GM19372 (cell line): ENCODE measurements at regions not wholly inside any gene's neighbourhood (a gene's known extent, or its start where the extent isn't known, plus 50 kb on each side); places are given as distances from the start of the nearest gene placed in this dataset.
"Not testable (repeated sequence)": the region's sequence is repeated elsewhere in the genome, so short reads cannot be mapped to it uniquely, and the experiment has no call there.

Source experiments
- ATAC-seq: cut with Tn5 transposase; IDR thresholded peaks from one replicate; pipeline ENCODE4 v1.9.1; 2021; ENCODE audit warnings: mild to moderate bottlenecking, low read depth, moderate library complexity; ENCODE audit not compliant: unreplicated experiment

DNA sequence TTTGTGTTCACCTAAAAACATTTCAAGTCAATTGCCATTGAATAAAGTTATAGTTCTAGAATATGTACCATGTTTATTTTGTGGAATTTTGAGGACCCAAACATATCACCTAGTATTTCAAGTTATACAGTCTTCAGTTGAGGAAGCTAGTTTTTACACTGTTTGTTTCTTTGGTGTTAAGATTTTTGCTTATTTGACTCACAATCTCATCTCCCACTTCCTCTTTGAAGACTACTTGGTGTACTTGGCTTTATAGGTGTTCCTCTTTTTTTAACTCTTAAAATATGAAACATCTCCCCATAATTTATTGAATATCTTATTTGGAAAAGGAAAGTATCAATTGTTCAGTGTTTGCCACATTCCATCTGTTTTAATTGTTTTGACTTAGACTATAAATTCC, 675.4 kb downstream of the RAPGEF2 start:
- no peak for ATAC-seq

DNA sequence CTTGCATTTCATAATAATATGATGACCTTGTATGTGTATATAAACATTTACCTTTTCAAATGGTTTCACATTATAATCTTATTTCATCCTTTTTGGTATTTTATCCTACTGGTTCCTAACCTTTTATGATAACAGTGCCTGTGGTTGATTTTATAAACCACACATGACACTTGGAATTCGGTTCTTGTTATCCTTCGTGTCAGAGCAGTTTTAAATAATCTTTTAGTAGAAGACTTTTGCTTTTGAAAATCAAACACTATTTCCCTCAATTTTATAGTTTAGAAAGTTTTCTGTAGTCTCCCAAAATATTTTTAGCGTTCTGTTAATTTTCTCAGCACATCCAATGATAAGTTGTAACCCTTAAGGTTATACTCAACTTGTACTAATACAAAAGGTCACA, 676.8 kb downstream of the RAPGEF2 start:
- ATAC-seq: no peak

GRCh38 chr4:159780196-159780922, 677.5 kb downstream of the RAPGEF2 start:
- ATAC-seq: no peak

DNA sequence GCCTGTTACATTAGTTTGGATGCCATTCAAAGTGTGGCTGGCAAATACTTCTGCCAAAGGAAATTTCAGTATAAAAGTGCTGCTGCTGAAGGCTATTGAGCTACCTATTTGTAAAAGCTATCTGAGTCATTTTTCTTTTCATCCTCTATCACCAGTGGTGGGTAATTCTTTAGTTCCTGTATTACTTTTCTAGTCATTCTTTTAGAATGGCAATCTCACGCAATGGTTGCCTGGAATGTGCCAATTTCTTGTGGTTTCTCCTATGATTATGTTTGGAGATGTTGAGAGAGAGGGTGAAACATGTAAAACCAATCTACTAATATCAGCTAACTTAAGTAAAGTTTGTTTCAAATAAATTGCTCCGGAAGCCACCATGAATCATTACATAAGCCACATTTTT, 685.0 kb downstream of the RAPGEF2 start:
- no peak for ATAC-seq

GRCh38 chr4:159791334-159791733, 688.5 kb downstream of the RAPGEF2 start:
- ATAC-seq: no peak

DNA sequence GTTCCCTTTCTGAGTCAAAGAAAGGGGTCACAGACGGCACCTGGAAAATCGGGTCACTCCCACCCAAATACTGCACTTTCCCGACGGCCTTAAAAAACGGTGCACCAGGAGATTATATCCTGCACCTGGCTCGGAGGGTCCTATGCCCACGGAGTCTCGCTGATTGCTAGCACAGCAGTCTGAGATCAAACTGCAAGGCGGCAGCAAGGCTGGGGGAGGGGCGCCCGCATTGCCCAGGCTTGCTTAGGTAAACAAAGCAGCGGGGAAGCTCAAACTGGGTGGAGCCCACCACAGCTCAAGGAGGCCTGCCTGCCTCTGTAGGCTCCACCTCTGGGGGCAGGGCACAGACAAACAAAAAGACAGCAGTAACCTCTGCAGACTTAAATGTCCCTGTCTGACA, 701.7 kb downstream of the RAPGEF2 start:
- not testable (repeated sequence) for ATAC-seq

- ATAC-seq: no peak
These were observed 720.9 kb downstream of the RAPGEF2 start for GRCh38 chr4:159823743-159824142.

DNA sequence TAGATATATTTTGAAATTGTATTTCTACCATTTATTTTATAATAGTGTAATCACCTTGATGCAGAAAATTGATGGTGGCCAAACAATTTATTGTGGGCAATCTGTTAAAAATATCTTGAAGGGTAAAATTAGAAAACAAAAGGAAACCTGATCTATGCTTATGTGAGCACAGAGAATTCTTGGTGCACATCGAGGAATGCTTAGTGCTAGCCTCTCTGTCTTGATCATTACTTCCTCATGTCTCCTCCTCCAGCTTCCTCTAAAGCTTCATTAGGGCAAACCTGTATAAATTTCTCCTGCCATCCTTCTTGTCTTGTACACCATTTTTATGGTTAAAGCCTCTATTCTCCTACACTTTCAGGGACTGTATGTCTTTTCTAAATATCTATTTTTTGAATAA, 725.8 kb downstream of the RAPGEF2 start:
- no peak for ATAC-seq

GRCh38 chr4:159829184-159829583, 726.3 kb downstream of the RAPGEF2 start:
- ATAC-seq: no peak

GRCh38 chr4:159837071-159837470, 734.2 kb downstream of the RAPGEF2 start:
- ATAC-seq: no peak

DNA sequence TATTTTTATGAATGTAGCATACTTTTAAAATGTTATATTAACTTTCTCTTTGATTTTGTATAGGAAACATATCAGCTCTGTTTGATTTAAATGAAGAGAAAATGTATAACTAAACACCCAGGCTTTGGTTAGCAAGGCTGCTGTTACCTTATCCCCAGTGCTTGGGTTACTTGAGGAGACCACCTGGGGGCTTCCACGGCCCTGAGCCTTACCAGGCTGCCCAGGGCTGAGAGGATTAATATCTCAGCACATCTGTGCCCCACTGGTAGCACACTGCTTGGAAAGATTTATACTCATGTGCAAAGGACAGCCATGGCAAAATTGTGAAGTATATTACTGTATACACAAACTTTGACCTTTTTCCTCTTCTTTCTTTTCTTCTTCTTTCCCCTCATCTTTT, 752.9 kb downstream of the RAPGEF2 start:
- no peak for ATAC-seq

- ATAC-seq: no peak
These were observed 753.6 kb downstream of the RAPGEF2 start for GRCh38 chr4:159856451-159856850.

- no peak for ATAC-seq
These were observed 756.8 kb downstream of the RAPGEF2 start for GRCh38 chr4:159859656-159860148.

DNA sequence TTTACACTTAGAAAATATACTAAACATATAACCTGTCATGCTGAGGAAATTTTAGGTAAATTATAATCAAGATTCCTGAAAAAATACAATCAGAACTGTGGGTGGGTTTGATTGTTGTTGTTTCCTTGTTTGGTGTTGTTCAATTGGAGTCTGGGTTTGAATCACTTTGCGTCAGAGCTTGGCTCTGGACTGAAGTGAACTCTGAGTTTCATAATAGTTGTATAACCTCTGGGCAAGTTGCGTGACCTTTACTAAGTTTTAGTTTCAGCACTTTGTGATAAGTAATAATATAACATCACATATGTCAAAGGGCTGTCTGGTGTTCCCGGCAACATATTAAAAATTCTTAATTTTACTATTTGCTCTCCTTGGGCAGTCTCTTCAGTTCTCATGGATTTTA, 758.1 kb downstream of the RAPGEF2 start:
- ATAC-seq: no peak

GRCh38 chr4:159864337-159864736, 761.5 kb downstream of the RAPGEF2 start:
- no peak for ATAC-seq

GRCh38 chr4:159867673-159868072, 764.8 kb downstream of the RAPGEF2 start:
- no peak for ATAC-seq

DNA sequence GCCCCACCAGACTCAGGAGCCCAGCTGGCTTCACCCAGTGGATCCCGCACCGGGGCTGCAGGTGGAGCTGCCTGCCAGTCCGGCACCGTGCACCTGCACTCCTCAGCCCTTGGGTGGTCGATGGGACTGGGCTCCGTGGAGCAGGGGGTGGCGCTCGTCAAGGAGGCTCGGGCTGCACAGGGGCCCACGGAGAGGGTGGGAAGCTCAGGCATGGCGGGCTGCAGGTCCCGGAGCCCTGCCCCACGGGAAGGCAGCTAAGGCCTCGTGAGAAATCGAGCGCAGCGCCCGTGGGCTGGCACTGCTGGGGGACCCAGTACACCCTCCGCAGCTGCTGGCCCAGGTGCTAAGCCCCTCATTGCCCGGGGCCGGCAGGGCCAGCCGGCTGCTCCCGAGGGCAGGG, 766.1 kb downstream of the RAPGEF2 start:
- not testable (repeated sequence) for ATAC-seq

GRCh38 chr4:159871141-159871540, 768.3 kb downstream of the RAPGEF2 start:
- ATAC-seq: no peak

DNA sequence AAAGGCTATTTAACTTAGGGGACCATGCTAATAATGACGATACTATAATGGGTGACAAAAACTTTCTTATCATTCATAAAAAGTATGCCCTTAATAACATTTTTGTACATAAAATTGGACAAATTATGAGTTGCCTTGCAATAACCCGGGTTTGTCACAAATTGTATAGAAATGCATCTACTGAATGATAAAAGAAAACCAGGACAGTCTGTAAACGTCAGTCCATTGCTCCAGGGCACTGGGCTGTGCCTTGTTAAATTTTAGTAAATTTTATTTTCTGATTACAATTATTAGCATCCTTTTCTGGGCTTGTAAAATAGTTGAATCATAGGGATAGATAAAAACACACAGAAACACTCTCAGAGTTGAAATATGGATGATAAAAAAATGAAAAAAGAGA, 778.3 kb downstream of the RAPGEF2 start:
- no peak for ATAC-seq

- ATAC-seq: no peak
These were observed 782.1 kb downstream of the RAPGEF2 start for GRCh38 chr4:159884989-159885388.

- ATAC-seq: no peak
These were observed 796.7 kb downstream of the RAPGEF2 start for GRCh38 chr4:159899596-159899995.

DNA sequence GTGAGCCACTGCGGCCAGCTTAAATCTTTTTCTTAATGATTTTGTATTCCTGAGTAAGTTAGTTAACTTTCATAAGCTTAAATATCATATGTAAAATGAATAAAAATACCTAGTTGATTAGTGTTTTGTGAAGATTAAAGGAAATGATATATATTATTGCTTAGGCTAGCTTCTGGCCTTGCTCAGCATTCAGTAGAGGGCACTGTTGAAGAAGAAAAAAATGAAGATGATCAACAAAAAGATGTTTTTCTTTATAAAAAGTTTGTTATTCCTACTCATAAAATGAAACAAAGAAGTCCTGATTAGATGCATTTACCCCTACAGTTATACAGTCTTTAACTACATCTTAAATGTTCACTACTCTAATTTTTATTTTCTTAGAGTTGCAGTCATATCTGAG, 797.7 kb downstream of the RAPGEF2 start:
- ATAC-seq: no peak

DNA sequence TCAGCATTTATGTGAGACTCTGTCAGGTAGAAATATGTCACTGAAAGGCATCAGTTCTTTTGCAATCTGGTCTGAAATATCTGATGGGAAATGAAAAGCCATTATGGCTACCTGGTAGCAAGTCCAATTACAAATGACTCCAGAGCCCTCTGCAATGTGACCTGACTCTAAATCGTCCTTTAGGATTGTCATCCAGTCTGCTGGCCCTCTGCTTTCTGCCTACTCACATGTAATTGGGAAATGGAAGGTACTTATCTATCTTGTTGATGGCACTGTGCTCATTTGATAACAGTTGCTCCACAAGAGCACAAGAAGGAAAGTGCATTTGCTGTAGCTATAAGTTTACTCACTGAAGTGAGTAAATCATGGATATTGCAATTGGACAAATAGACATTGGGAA, 799.8 kb downstream of the RAPGEF2 start:
- ATAC-seq: no peak
